ENCODE measurements at regions not wholly inside any gene's neighbourhood (a gene's known extent, or its start where the extent isn't known, plus 50 kb on each side); places are given as distances from the start of the nearest gene placed in this dataset.

DNA sequence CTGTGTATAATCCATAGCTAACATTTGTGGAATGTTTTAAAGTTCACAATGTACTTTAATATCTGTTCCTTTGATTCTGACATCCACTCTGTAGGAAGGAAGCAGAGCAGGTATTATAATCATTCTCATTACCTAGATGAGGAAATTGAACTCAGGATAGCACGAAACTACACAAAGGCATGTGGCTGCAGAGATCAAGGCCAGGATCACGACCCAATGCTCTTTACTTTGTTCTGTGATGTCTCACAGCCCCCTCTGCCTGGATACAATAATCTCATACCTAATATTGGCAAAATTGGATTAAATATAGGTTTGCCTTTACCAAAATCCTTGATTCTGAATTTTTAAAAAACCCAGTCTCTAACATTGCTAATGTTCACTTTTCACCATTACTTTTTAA lies 298.0 kb upstream of the KITLG start:
- TF ChIP-seq, protein P1, sequence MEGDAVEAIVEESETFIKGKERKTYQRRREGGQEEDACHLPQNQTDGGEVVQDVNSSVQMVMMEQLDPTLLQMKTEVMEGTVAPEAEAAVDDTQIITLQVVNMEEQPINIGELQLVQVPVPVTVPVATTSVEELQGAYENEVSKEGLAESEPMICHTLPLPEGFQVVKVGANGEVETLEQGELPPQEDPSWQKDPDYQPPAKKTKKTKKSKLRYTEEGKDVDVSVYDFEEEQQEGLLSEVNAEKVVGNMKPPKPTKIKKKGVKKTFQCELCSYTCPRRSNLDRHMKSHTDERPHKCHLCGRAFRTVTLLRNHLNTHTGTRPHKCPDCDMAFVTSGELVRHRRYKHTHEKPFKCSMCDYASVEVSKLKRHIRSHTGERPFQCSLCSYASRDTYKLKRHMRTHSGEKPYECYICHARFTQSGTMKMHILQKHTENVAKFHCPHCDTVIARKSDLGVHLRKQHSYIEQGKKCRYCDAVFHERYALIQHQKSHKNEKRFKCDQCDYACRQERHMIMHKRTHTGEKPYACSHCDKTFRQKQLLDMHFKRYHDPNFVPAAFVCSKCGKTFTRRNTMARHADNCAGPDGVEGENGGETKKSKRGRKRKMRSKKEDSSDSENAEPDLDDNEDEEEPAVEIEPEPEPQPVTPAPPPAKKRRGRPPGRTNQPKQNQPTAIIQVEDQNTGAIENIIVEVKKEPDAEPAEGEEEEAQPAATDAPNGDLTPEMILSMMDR (IDR thresholded peaks at IDR 0.05; ENCODE audit: poor library complexity, severe bottlenecking) = no peak
- no peak for TF ChIP-seq RAD21 (conservative IDR thresholded peaks at IDR 0.05)
- TF ChIP-seq EP300 (conservative IDR thresholded peaks at IDR 0.05; ENCODE audit: poor library complexity, severe bottlenecking) = no peak
- TF ChIP-seq POLR2AphosphoS5 (IDR thresholded peaks at IDR 0.05) = no peak
